ENCODE measurements at regions not wholly inside any gene's neighbourhood (a gene's known extent, or its start where the extent isn't known, plus 50 kb on each side); places are given as distances from the start of the nearest gene placed in this dataset.
"Not testable (repeated sequence)": the region's sequence is repeated elsewhere in the genome, so short reads cannot be mapped to it uniquely, and the experiment has no call there.

- no peak for ATAC-seq
- ChIA-PET POLR2A (no interaction called here), CTCF (no interaction called here)
- no peak overlapping the region for H3K4me3 Mint-ChIP-seq
- H3K27me3 Mint-ChIP-seq, result no peaks in the 10 kb centered on the region
- no peaks in the 10 kb centered on the region for H3K36me3 Mint-ChIP-seq (ENCODE audit: low read depth)
- H3K27ac Mint-ChIP-seq, result no peak overlapping the region
- intact Hi-C loops (cut with micrococcal nuclease), result no loop called here
- no peak for TF ChIP-seq CTCF (IDR thresholded peaks at IDR 0.05)
- no peaks in the 10 kb centered on the region for H3K4me1 Mint-ChIP-seq (ENCODE audit: low read depth)
- no peak for DNase-seq
- no peaks in the 10 kb centered on the region for H3K9me3 Mint-ChIP-seq
Observed at GRCh38 chr6:80961166-80961565, 791.3 kb downstream of the TENT5A start.

GRCh38 chr6:80959034-80959433 lies 793.4 kb downstream of the TENT5A start:
- CTCF ChIA-PET, result no interaction called here
- Mint-ChIP-seq H3K9me3 (no peaks in the 10 kb centered on the region), H3K4me3 (no peak overlapping the region), H3K36me3 (ENCODE audit: low read depth) (no peaks in the 10 kb centered on the region), H3K27ac (no peak overlapping the region), H3K4me1 (ENCODE audit: low read depth) (no peaks in the 10 kb centered on the region), H3K27me3 (no peaks in the 10 kb centered on the region)
- POLR2A ChIA-PET, result no interaction called here
- TF ChIP-seq CTCF (IDR thresholded peaks at IDR 0.05), result no peak
- intact Hi-C loops (cut with micrococcal nuclease), result no loop called here
- DNase-seq, result no peak
- ATAC-seq, result no peak

- no peaks in the 10 kb centered on the region for H3K9me3 Mint-ChIP-seq
- H3K4me3 Mint-ChIP-seq, result no peak overlapping the region
- H3K27me3 Mint-ChIP-seq, result no peaks in the 10 kb centered on the region
- ChIA-PET CTCF (no interaction called here), POLR2A (no interaction called here)
- intact Hi-C loops (cut with micrococcal nuclease), result no loop called here
- no peak for TF ChIP-seq CTCF (IDR thresholded peaks at IDR 0.05)
- no peaks in the 10 kb centered on the region for H3K4me1 Mint-ChIP-seq (ENCODE audit: low read depth)
- DNase-seq, result no peak
- no peak overlapping the region for H3K27ac Mint-ChIP-seq
- no peak for ATAC-seq
- H3K36me3 Mint-ChIP-seq (ENCODE audit: low read depth), result no peaks in the 10 kb centered on the region
Observed at GRCh38 chr6:80956898-80957297, 795.6 kb downstream of the TENT5A start.

- H3K4me3 Mint-ChIP-seq; CTCF ChIA-PET; H3K27me3 Mint-ChIP-seq; POLR2A ChIA-PET; H3K36me3 Mint-ChIP-seq (ENCODE audit: low read depth); ATAC-seq; H3K9me3 Mint-ChIP-seq; intact Hi-C loops (cut with micrococcal nuclease); H3K4me1 Mint-ChIP-seq (ENCODE audit: low read depth); H3K27ac Mint-ChIP-seq: not testable (repeated sequence)
- peak; percentile 1 for DNase-seq
Observed at GRCh38 chr6:80952479-80952878, 800.0 kb downstream of the TENT5A start.

GRCh38 chr6:80946402-80946801 lies 806.1 kb downstream of the TENT5A start:
- H3K36me3 Mint-ChIP-seq (ENCODE audit: low read depth), result no peaks in the 10 kb centered on the region
- no peaks in the 10 kb centered on the region for H3K9me3 Mint-ChIP-seq
- H3K27me3 Mint-ChIP-seq, result no peaks in the 10 kb centered on the region
- DNase-seq, result no peak
- no peak overlapping the region for H3K27ac Mint-ChIP-seq
- TF ChIP-seq CTCF (IDR thresholded peaks at IDR 0.05), result no peak
- intact Hi-C loops (cut with micrococcal nuclease), result no loop called here
- ATAC-seq, result no peak
- no peaks in the 10 kb centered on the region for H3K4me1 Mint-ChIP-seq (ENCODE audit: low read depth)
- ChIA-PET CTCF (no interaction called here), POLR2A (no interaction called here)
- no peak overlapping the region for H3K4me3 Mint-ChIP-seq

- no peak for DNase-seq
- no peak for TF ChIP-seq CTCF (IDR thresholded peaks at IDR 0.05)
- ChIA-PET POLR2A (no interaction called here), CTCF (no interaction called here)
- Mint-ChIP-seq H3K36me3 (ENCODE audit: low read depth) (no peaks in the 10 kb centered on the region), H3K4me3 (no peak overlapping the region), H3K27ac (no peak overlapping the region), H3K4me1 (ENCODE audit: low read depth) (no peaks in the 10 kb centered on the region), H3K27me3 (no peaks in the 10 kb centered on the region), H3K9me3 (peaks cover 2% of the 10 kb centered on the region)
- no peak for ATAC-seq
- intact Hi-C loops (cut with micrococcal nuclease), result no loop called here
Observed at GRCh38 chr6:80942911-80943310, 809.6 kb downstream of the TENT5A start.

Data from activated CD8-positive, alpha-beta T cell treated with anti-CD3 and anti-CD28 coated beads for 36 hours (primary cell).